GM18907 (cell line): ENCODE measurements at regions not wholly inside any gene's neighbourhood (a gene's known extent, or its start where the extent isn't known, plus 50 kb on each side); places are given as distances from the start of the nearest gene placed in this dataset.
"Not testable (repeated sequence)": the region's sequence is repeated elsewhere in the genome, so short reads cannot be mapped to it uniquely, and the experiment has no call there.

Experiments used
- ATAC-seq: cut with Tn5 transposase; IDR thresholded peaks from one replicate; pipeline ENCODE4 v1.9.1; 2021; ENCODE audit warnings: mild to moderate bottlenecking, moderate library complexity; ENCODE audit not compliant: unreplicated experiment

GRCh38 chr2:66243809-66244208 is 191.1 kb upstream of the MEIS1 start:
- ATAC-seq = not testable (repeated sequence)

GRCh38 chr2:66242888-66243287 is 192.0 kb upstream of the MEIS1 start:
- ATAC-seq = not testable (repeated sequence)

- ATAC-seq = no peak
Observed at GRCh38 chr2:66242099-66242789, 192.7 kb upstream of the MEIS1 start.

GRCh38 chr2:66240286-66240685 is 194.6 kb upstream of the MEIS1 start:
- no peak for ATAC-seq

GRCh38 chr2:66239655-66240054 is 195.3 kb upstream of the MEIS1 start:
- ATAC-seq = no peak

GRCh38 chr2:66237803-66238379 is 197.0 kb upstream of the MEIS1 start:
- ATAC-seq = no peak

GRCh38 chr2:66236816-66237802 is 197.8 kb upstream of the MEIS1 start:
- no peak for ATAC-seq

GRCh38 chr2:66236067-66236685 is 198.7 kb upstream of the MEIS1 start:
- no peak for ATAC-seq

GRCh38 chr2:66235428-66235827 is 199.5 kb upstream of the MEIS1 start:
- no peak for ATAC-seq

- ATAC-seq = no peak
Observed at GRCh38 chr2:66233981-66234380, 200.9 kb upstream of the MEIS1 start.

- ATAC-seq = no peak
Observed at GRCh38 chr2:66228128-66228547, 206.8 kb upstream of the MEIS1 start.

- ATAC-seq = no peak
Observed at GRCh38 chr2:66217039-66217585, 217.8 kb upstream of the MEIS1 start.

- no peak for ATAC-seq
Observed at GRCh38 chr2:66212749-66213148, 222.2 kb upstream of the MEIS1 start.

- no peak for ATAC-seq
Observed at GRCh38 chr2:66202586-66202985, 232.3 kb upstream of the MEIS1 start.

- ATAC-seq = no peak
Observed at GRCh38 chr2:66201242-66201641, 233.7 kb upstream of the MEIS1 start.

- no peak for ATAC-seq
Observed at GRCh38 chr2:66198873-66199272, 236.1 kb upstream of the MEIS1 start.

GRCh38 chr2:66192888-66193287 is 242.0 kb upstream of the MEIS1 start:
- no peak for ATAC-seq

- no peak for ATAC-seq
Observed at GRCh38 chr2:66191311-66191710, 243.6 kb upstream of the MEIS1 start.

- no peak for ATAC-seq
Observed at GRCh38 chr2:66189553-66189952, 245.4 kb upstream of the MEIS1 start.

- ATAC-seq = no peak
Observed at GRCh38 chr2:66186537-66186936, 248.4 kb upstream of the MEIS1 start.

- ATAC-seq = no peak
Observed at GRCh38 chr2:66185497-66186054, 249.3 kb upstream of the MEIS1 start.
